MM.1S (cell line): ENCODE measurements at regions not wholly inside any gene's neighbourhood (a gene's known extent, or its start where the extent isn't known, plus 50 kb on each side); places are given as distances from the start of the nearest gene placed in this dataset.

ENCODE experiments used
- DNase-seq: peaks from one replicate; pipeline ENCODE4 v3.0.0-alpha.2; 2015
- H2AFZ ChIP-seq: fragments of 300-600 bp; sonication (generic); 2 replicates; pipeline ENCODE4 v1.6.0; 2016; ENCODE audit warnings: antibody characterized with exemption, low read length
- H3F3A ChIP-seq: fragments of 300-600 bp; sonication (generic); 2 replicates; pipeline ENCODE4 v1.6.1; 2016; ENCODE audit warnings: mild to moderate bottlenecking, antibody characterized with exemption, low read length, moderate library complexity, mixed read lengths; ENCODE audit not compliant: insufficient read depth
- H3K27ac ChIP-seq: fragments of 300-600 bp; sonication (generic); 2 replicates; pipeline ENCODE4 v1.5.1; 2016; ENCODE audit warnings: mild to moderate bottlenecking, low read length
- H3K27me3 ChIP-seq: fragments of 300-600 bp; sonication (generic); replicated peaks from 2 replicates; pipeline ENCODE4 v1.6.0; 2016; ENCODE audit warnings: low read length; ENCODE audit not compliant: insufficient read depth
- H3K36me3 ChIP-seq: fragments of 300-600 bp; sonication (generic); replicated peaks from 2 replicates; pipeline ENCODE4 v1.6.1; 2016; ENCODE audit warnings: mild to moderate bottlenecking, low read length, mixed read lengths; ENCODE audit not compliant: insufficient read depth
- H3K4me1 ChIP-seq: fragments of 300-600 bp; sonication (generic); 2 replicates; pipeline ENCODE4 v1.6.1; 2016; ENCODE audit warnings: low read length, mixed read lengths
- H3K4me2 ChIP-seq: fragments of 300-600 bp; sonication (generic); 2 replicates; pipeline ENCODE4 v1.6.0; 2016; ENCODE audit warnings: low read depth, low read length
- H3K4me3 ChIP-seq: fragments of 300-600 bp; sonication (generic); 2 replicates; pipeline ENCODE4 v1.5.1; 2016; ENCODE audit warnings: low read length, mixed read lengths
- H3K79me2 ChIP-seq: fragments of 300-600 bp; sonication (generic); 2 replicates; pipeline ENCODE4 v1.6.1; 2016; ENCODE audit warnings: mixed run types, low read length, mixed read lengths
- H3K9ac ChIP-seq: fragments of 300-600 bp; sonication (generic); 2 replicates; pipeline ENCODE4 v1.6.1; 2016; ENCODE audit warnings: low read length, mixed read lengths
- H3K9me2 ChIP-seq: fragments of 300-600 bp; sonication (generic); replicated peaks from 2 replicates; pipeline ENCODE4 v1.6.1; 2016; ENCODE audit warnings: mild to moderate bottlenecking, low read length, mixed read lengths; ENCODE audit not compliant: insufficient read depth
- H3K9me3 ChIP-seq: fragments of 300-600 bp; sonication (generic); replicated peaks from 2 replicates; pipeline ENCODE4 v1.6.1; 2016; ENCODE audit warnings: mild to moderate bottlenecking, low read length, mixed read lengths; ENCODE audit not compliant: insufficient read depth
- H4K20me1 ChIP-seq: fragments of 300-600 bp; sonication (generic); 2 replicates; pipeline ENCODE4 v1.6.1; 2016; ENCODE audit warnings: mild to moderate bottlenecking, low read length, moderate library complexity, mixed read lengths; ENCODE audit not compliant: insufficient read depth
- CTCF ChIP-seq: fragments of 300-600 bp; sonication (generic); IDR thresholded peaks from 2 replicates; pipeline ENCODE4 v1.5.1; 2016; ENCODE audit warnings: antibody characterized with exemption, low read length, mixed read lengths
- EZH2 ChIP-seq: fragments of 300-600 bp; sonication (generic); optimal IDR thresholded peaks from 2 replicates; pipeline ENCODE3; 2017; ENCODE audit warnings: low read depth, mild to moderate bottlenecking, antibody characterized with exemption, low read length, mixed read lengths
- EZH2phosphoT487 ChIP-seq: fragments of 300-600 bp; sonication (generic); IDR thresholded peaks from 2 replicates; pipeline ENCODE4 v1.6.1; 2018; ENCODE audit warnings: antibody characterized with exemption, low read length

- no peak for DNase-seq
- no peaks in the 10 kb centered on the region for H3F3A ChIP-seq
- no peaks in the 10 kb centered on the region for H3K9me2 ChIP-seq
- TF ChIP-seq EZH2phosphoT487 (no peak), CTCF (no peak), EZH2 (no peak)
- no peaks in the 10 kb centered on the region for H3K9me3 ChIP-seq
- H3K36me3 ChIP-seq: no peaks in the 10 kb centered on the region
- H3K79me2 ChIP-seq: no peaks in the 10 kb centered on the region
- H3K4me3 ChIP-seq: no peak overlapping the region
- H3K4me1 ChIP-seq: no peaks in the 10 kb centered on the region
- H3K27ac ChIP-seq: no peak overlapping the region
- no peak overlapping the region for H3K4me2 ChIP-seq
- H2AFZ ChIP-seq: no peak overlapping the region
- no peaks in the 10 kb centered on the region for H4K20me1 ChIP-seq
- no peak overlapping the region for H3K9ac ChIP-seq
- no peaks in the 10 kb centered on the region for H3K27me3 ChIP-seq
These were observed 248.8 kb upstream of the PBX1 start for GRCh38 chr1:164310166-164310565.

GRCh38 chr1:164311377-164311776, 247.6 kb upstream of the PBX1 start:
- Histone ChIP-seq H3K27ac (no peak overlapping the region), H3K9me2 (no peaks in the 10 kb centered on the region), H3K36me3 (no peaks in the 10 kb centered on the region), H3K4me2 (no peak overlapping the region), H3K9ac (no peak overlapping the region), H3K4me3 (no peak overlapping the region), H2AFZ (no peak overlapping the region), H3K4me1 (no peaks in the 10 kb centered on the region), H3K9me3 (no peaks in the 10 kb centered on the region), H3F3A (no peaks in the 10 kb centered on the region), H3K79me2 (no peaks in the 10 kb centered on the region), H4K20me1 (no peaks in the 10 kb centered on the region), H3K27me3 (no peaks in the 10 kb centered on the region)
- TF ChIP-seq EZH2 (no peak), EZH2phosphoT487 (no peak), CTCF (no peak)
- no peak for DNase-seq

GRCh38 chr1:164320790-164321731, 237.9 kb upstream of the PBX1 start:
- Histone ChIP-seq H3K9me2 (no peaks in the 10 kb centered on the region), H3K9ac (no peak overlapping the region), H3K4me2 (no peak overlapping the region), H3K79me2 (no peaks in the 10 kb centered on the region), H3K27ac (no peak overlapping the region), H3K4me3 (no peak overlapping the region), H3K36me3 (no peaks in the 10 kb centered on the region), H3K27me3 (no peaks in the 10 kb centered on the region), H3K9me3 (no peaks in the 10 kb centered on the region), H3K4me1 (no peaks in the 10 kb centered on the region), H2AFZ (no peak overlapping the region), H3F3A (no peaks in the 10 kb centered on the region), H4K20me1 (no peaks in the 10 kb centered on the region)
- TF ChIP-seq EZH2: no peak
- no peak for TF ChIP-seq CTCF
- TF ChIP-seq EZH2phosphoT487: no peak
- DNase-seq: no peak
